Activated CD4-positive, alpha-beta memory T cell treated with anti-CD3 and anti-CD28 coated beads for 36 hours (primary cell): ENCODE measurements at regions not wholly inside any gene's neighbourhood (a gene's known extent, or its start where the extent isn't known, plus 50 kb on each side); places are given as distances from the start of the nearest gene placed in this dataset.

Experiments used
- CTCF ChIA-PET: fragments of 350-600 bp; sonication (Branson Sonifier 250); formaldehyde crosslinking; loops from one replicate; lab custom pipeline; 2021; ENCODE audit warnings: antibody characterized with exemption, inconsistent platforms; lab: Charles Lee
- POLR2A ChIA-PET: fragments of 350-600 bp; sonication (Branson Sonifier 250); formaldehyde crosslinking; loops from one replicate; lab custom pipeline; 2021; ENCODE audit warnings: antibody characterized with exemption; lab: Charles Lee
- DNase-seq: peaks from one replicate; pipeline ENCODE4 v3.0.0-alpha.2; 2020
- H3K27ac Mint-ChIP-seq: one replicate; pipeline ENCODE4 v1.8.0; 2021; ENCODE audit warnings: mixed read lengths
- H3K27me3 Mint-ChIP-seq: one replicate; pipeline ENCODE4 v1.8.0; 2021; ENCODE audit warnings: mixed read lengths
- H3K36me3 Mint-ChIP-seq: one replicate; pipeline ENCODE4 v1.8.0; 2021; ENCODE audit warnings: mixed read lengths
- H3K4me1 Mint-ChIP-seq: one replicate; pipeline ENCODE4 v1.8.0; 2021; ENCODE audit warnings: low read depth, mixed read lengths
- H3K4me3 Mint-ChIP-seq: one replicate; pipeline ENCODE4 v1.8.0; 2021; ENCODE audit warnings: mild to moderate bottlenecking, mixed read lengths
- H3K9me3 Mint-ChIP-seq: one replicate; pipeline ENCODE4 v1.8.0; 2021; ENCODE audit warnings: mixed read lengths
- intact Hi-C: fragments of 100-400 bp; cut with micrococcal nuclease; formaldehyde crosslinking; loops from one replicate; pipeline ENCODE4 v1.15.1; 2023

- Mint-ChIP-seq H3K36me3 (no peaks in the 10 kb centered on the region), H3K4me3 (no peak overlapping the region), H3K27me3 (peaks cover 2% of the 10 kb centered on the region), H3K27ac (no peak overlapping the region), H3K4me1 (no peaks in the 10 kb centered on the region), H3K9me3 (no peaks in the 10 kb centered on the region)
- no peak for DNase-seq
- CTCF ChIA-PET, result no interaction called here
- POLR2A ChIA-PET, result no interaction called here
- intact Hi-C loops, result no loop called here
These were observed 495.2 kb upstream of the CADM1 start for GRCh38 chr11:115999437-115999836.

- H3K36me3 Mint-ChIP-seq, result no peaks in the 10 kb centered on the region
- CTCF ChIA-PET, result no interaction called here
- DNase-seq, result no peak
These were observed 492.6 kb upstream of the CADM1 start for GRCh38 chr11:115996808-115997188.

DNA sequence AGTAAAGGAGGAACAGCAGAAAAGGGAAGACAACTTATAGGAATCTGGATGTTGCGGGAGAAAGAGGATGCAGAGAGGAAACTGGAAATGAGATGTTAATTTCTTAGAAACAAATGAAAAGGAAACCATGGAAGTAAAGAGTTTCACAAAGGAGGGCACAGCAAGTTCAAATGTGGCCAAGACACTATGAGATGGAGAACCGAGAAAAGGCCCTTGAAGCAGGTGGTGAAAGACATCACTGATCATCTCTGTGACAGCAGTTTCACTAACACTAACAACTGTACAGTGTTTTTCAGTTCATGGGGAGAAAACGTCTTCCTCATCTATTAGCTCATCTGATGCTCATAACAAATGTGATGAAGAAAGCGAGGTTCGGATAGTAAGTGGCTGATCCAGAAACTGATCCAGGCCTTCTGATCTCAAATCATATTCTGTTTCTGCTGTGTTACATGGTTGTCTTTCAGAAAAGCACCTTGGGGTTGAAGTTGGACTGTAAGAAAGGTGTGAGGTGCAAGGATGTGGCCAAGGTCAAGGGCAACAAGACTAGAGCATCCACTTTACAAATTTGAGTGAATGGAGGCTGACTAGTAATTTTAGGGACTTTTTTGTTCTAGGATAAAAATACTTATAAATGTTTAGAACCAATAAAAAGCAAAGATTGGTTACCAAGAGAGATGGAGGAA, 492.1 kb upstream of the CADM1 start:
- Mint-ChIP-seq H3K27me3 (peaks cover 2% of the 10 kb centered on the region), H3K36me3 (no peaks in the 10 kb centered on the region), H3K9me3 (no peaks in the 10 kb centered on the region), H3K27ac (no peak overlapping the region), H3K4me3 (no peak overlapping the region), H3K4me1 (no peaks in the 10 kb centered on the region)
- POLR2A ChIA-PET, result no interaction called here
- intact Hi-C loops, result no loop called here
- DNase-seq, result no peak
- CTCF ChIA-PET, result no interaction called here

More at GRCh38 chr11:115996808-115997188, 492.6 kb upstream of the CADM1 start:
- no peaks in the 10 kb centered on the region for H3K9me3 Mint-ChIP-seq
- POLR2A ChIA-PET, result no interaction called here
- intact Hi-C loops, result no loop called here
- H3K27ac Mint-ChIP-seq, result no peak overlapping the region
- H3K4me1 Mint-ChIP-seq, result no peaks in the 10 kb centered on the region
- peaks cover 2% of the 10 kb centered on the region for H3K27me3 Mint-ChIP-seq
- no peak overlapping the region for H3K4me3 Mint-ChIP-seq

- no peaks in the 10 kb centered on the region for H3K4me1 Mint-ChIP-seq
- peaks cover 2% of the 10 kb centered on the region for H3K27me3 Mint-ChIP-seq
- DNase-seq, result no peak
- CTCF ChIA-PET, result no interaction called here
- POLR2A ChIA-PET, result no interaction called here
- H3K4me3 Mint-ChIP-seq, result no peak overlapping the region
- H3K9me3 Mint-ChIP-seq, result no peaks in the 10 kb centered on the region
- no peaks in the 10 kb centered on the region for H3K36me3 Mint-ChIP-seq
- intact Hi-C loops, result no loop called here
- H3K27ac Mint-ChIP-seq, result no peak overlapping the region
These were observed 489.4 kb upstream of the CADM1 start for GRCh38 chr11:115993590-115993989.

GRCh38 chr11:115990004-115990447, 485.8 kb upstream of the CADM1 start:
- ChIA-PET CTCF (interaction anchor here (1.0 to 1.1 kb wide), 2 partner anchors 198 to 702 kb away, joined by 3 read pairs; no protein-coding TSS in a partner anchor), POLR2A (interaction anchor here (0.7 kb wide), 1 partner anchor 376 kb away, joined by 3 read pairs; no protein-coding TSS in a partner anchor)
- H3K27ac Mint-ChIP-seq, result no peak overlapping the region
- no peaks in the 10 kb centered on the region for H3K9me3 Mint-ChIP-seq
- no peak overlapping the region for H3K4me3 Mint-ChIP-seq
- no peaks in the 10 kb centered on the region for H3K4me1 Mint-ChIP-seq
- H3K36me3 Mint-ChIP-seq, result no peaks in the 10 kb centered on the region
- DNase-seq, result no peak
- intact Hi-C loops, result no loop called here
- peaks cover 2% of the 10 kb centered on the region for H3K27me3 Mint-ChIP-seq

GRCh38 chr11:115985896-115986295, 481.7 kb upstream of the CADM1 start:
- Mint-ChIP-seq H3K27ac (no peak overlapping the region), H3K9me3 (no peaks in the 10 kb centered on the region), H3K4me3 (no peak overlapping the region), H3K4me1 (no peaks in the 10 kb centered on the region), H3K27me3 (no peaks in the 10 kb centered on the region), H3K36me3 (no peaks in the 10 kb centered on the region)
- no peak for DNase-seq
- intact Hi-C loops, result no loop called here
- CTCF ChIA-PET, result no interaction called here
- POLR2A ChIA-PET, result no interaction called here

DNA sequence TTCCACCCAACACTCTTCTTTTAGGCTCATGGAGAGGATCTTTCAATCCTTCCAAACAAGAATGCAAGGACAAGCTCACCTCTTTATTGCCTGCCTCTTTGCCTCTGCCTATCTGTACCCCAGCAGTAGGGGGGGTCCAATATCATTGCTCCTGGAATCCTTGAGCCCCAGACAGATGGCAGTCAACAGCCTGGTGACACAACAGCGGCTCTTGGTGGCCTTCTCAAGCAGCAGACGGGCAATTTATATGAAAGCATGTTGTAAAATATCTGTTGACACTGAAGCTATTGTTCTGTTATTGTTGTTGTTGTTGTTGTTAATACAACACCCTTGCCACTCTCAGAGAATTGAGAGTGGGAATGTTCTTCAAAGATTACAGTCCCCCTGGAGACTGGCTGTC, 480.0 kb upstream of the CADM1 start:
- no peaks in the 10 kb centered on the region for H3K4me1 Mint-ChIP-seq
- H3K4me3 Mint-ChIP-seq, result no peak overlapping the region
- no peak for DNase-seq
- H3K9me3 Mint-ChIP-seq, result no peaks in the 10 kb centered on the region
- POLR2A ChIA-PET, result no interaction called here
- no peaks in the 10 kb centered on the region for H3K27me3 Mint-ChIP-seq
- H3K36me3 Mint-ChIP-seq, result no peaks in the 10 kb centered on the region
- intact Hi-C loops, result no loop called here
- CTCF ChIA-PET, result no interaction called here
- no peak overlapping the region for H3K27ac Mint-ChIP-seq

DNA sequence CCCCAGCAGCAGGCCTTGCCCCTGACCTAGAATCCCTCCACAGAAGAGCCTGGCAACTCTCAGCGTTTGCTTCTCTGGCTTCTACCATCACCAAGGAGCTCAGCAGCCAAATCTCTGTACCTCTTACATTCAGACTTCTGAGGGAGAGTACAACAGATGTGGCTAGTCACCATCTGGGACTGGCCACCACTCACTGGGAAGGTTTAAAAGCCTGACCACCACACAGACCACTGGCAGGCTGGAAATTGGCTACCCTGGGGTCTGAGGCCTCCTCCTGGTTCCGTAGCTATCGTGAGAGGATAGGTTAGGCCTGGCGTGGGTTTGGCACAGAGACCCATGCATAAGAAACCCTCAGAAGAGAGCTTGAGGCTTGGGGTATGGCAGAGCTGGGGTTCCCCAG, 478.5 kb upstream of the CADM1 start:
- H3K27me3 Mint-ChIP-seq, result no peaks in the 10 kb centered on the region
- no peak for DNase-seq
- no peaks in the 10 kb centered on the region for H3K9me3 Mint-ChIP-seq
- H3K4me1 Mint-ChIP-seq, result no peaks in the 10 kb centered on the region
- ChIA-PET CTCF (no interaction called here), POLR2A (no interaction called here)
- no peak overlapping the region for H3K27ac Mint-ChIP-seq
- intact Hi-C loops, result no loop called here
- no peaks in the 10 kb centered on the region for H3K36me3 Mint-ChIP-seq
- no peak overlapping the region for H3K4me3 Mint-ChIP-seq

DNA sequence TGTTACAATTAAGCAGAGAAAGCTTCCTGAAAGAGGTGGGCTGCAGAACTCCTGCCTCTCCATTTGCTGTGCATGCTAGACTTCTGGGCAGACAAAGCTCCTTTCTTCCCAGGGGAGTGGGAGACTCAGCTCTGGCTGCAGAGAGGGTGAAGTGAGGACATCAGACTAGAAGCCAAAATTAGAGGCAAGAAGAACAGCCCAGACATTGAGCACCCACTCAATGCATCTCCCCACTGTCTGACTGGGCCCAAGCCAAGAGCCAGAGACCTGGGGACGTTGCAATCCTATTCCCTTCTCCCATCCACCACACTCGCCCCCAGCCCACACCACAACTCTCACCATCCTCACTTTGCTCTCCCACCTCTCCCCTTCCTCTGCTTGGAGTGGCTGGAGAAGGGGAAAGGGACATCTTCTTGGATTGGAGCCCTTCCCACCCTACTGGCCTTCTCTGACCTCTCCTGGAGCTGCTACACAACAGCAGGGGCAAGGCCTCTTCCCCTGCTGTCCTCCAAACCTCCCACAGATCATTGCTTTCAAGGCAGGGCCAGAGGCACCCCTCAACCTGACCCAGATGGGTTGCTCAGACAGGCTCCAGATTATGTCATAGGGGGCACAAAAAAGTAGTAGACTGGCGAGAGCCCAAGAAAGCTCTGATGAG, 477.7 kb upstream of the CADM1 start:
- ChIA-PET CTCF (no interaction called here), POLR2A (no interaction called here)

GRCh38 chr11:115981104-115981481, 476.9 kb upstream of the CADM1 start:
- intact Hi-C loops, result no loop called here
- POLR2A ChIA-PET, result no interaction called here
- CTCF ChIA-PET, result no interaction called here

More for the DNA sequence above, 477.7 kb upstream of the CADM1 start:
- H3K27ac Mint-ChIP-seq, result no peak overlapping the region
- H3K4me3 Mint-ChIP-seq, result no peak overlapping the region
- intact Hi-C loops, result no loop called here
- H3K9me3 Mint-ChIP-seq, result no peaks in the 10 kb centered on the region
- DNase-seq, result no peak
- H3K4me1 Mint-ChIP-seq, result no peaks in the 10 kb centered on the region
- H3K27me3 Mint-ChIP-seq, result peaks cover 1% of the 10 kb centered on the region
- H3K36me3 Mint-ChIP-seq, result no peaks in the 10 kb centered on the region

DNA sequence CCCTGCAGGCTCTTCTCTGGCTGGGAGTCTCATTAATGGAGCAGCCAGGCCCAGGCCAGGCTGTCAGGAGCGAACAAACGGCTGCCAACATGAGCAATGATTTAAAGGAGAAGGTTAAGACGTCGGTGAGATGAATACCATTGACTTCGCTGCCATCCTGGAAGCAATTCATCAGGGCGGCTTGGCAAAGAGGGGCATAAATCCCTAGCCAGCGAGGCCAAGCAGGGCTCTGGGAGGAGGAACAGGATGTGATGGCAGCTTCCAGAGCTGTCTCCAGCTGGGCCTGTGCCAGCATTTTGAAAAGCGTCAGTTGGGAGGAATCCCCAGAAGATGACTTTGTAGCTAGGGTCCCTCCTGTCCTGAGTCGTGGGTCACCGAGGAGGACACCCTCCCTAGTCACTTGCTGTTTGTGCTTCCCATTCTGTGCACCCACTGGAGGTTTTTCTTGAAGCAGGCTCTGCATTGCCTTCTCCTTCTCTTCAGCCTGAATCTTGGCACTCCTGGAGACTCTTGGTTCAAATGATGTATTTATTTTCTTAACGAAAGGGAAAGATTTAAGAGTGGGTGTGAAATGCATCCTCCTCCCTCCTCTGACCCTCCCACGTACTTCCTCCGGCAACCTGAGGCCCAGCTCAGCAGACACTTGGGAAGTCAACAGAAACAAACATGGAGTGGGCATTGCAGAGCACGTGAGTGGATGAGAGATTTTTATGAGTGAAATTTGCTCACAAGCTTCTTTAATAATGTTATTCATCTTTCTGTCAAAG, 476.3 kb upstream of the CADM1 start:
- ChIA-PET CTCF (no interaction called here), POLR2A (no interaction called here)
- Mint-ChIP-seq H3K36me3 (no peaks in the 10 kb centered on the region), H3K27ac (no peak overlapping the region), H3K4me1 (no peaks in the 10 kb centered on the region), H3K4me3 (no peak overlapping the region), H3K9me3 (no peaks in the 10 kb centered on the region), H3K27me3 (peaks cover 11% of the 10 kb centered on the region)
- DNase-seq, result no peak
- intact Hi-C loops, result no loop called here

More at GRCh38 chr11:115981104-115981481, 476.9 kb upstream of the CADM1 start:
- no peaks in the 10 kb centered on the region for H3K36me3 Mint-ChIP-seq
- no peak overlapping the region for H3K4me3 Mint-ChIP-seq
- H3K27ac Mint-ChIP-seq, result no peak overlapping the region
- no peaks in the 10 kb centered on the region for H3K9me3 Mint-ChIP-seq
- H3K4me1 Mint-ChIP-seq, result no peaks in the 10 kb centered on the region
- no peak for DNase-seq
- peaks cover 5% of the 10 kb centered on the region for H3K27me3 Mint-ChIP-seq

- POLR2A ChIA-PET, result no interaction called here
- intact Hi-C loops, result no loop called here
- H3K27me3 Mint-ChIP-seq, result peaks cover 16% of the 10 kb centered on the region
- no peak overlapping the region for H3K4me3 Mint-ChIP-seq
- peaks cover 2% of the 10 kb centered on the region for H3K9me3 Mint-ChIP-seq
- CTCF ChIA-PET, result no interaction called here
- H3K27ac Mint-ChIP-seq, result no peak overlapping the region
- no peaks in the 10 kb centered on the region for H3K4me1 Mint-ChIP-seq
- no peaks in the 10 kb centered on the region for H3K36me3 Mint-ChIP-seq
- no peak for DNase-seq
These were observed 470.5 kb upstream of the CADM1 start for GRCh38 chr11:115974703-115975102.
